Tibial nerve (tissue), 3 donors: ENCODE measurements at regions not wholly inside any gene's neighbourhood (a gene's known extent, or its start where the extent isn't known, plus 50 kb on each side); places are given as distances from the start of the nearest gene placed in this dataset.

Source experiments
- CTCF ChIP-seq, 5 experiments: fragments of 200-600 bp in 3 of 5; fragments of 450-650 bp in 2 of 5; sonication (generic) in 3 of 5; IDR thresholded peaks; one replicate each; pipeline ENCODE4 v1.5.1; 2016 to 2019; ENCODE audit warnings: antibody characterized with exemption in 5 of 5, mild to moderate bottlenecking in 3 of 5, moderate library complexity in 2 of 5
- POLR2A ChIP-seq, 2 donors: fragments of 450-650 bp; IDR thresholded peaks; one replicate each; pipeline ENCODE4 v1.6.1; 2017; ENCODE audit warnings: antibody characterized with exemption in 2 of 2, mild to moderate bottlenecking in 2 of 2, moderate library complexity in 2 of 2

- no peak for TF ChIP-seq CTCF (IDR thresholded peaks at IDR 0.05)
- TF ChIP-seq POLR2A (IDR thresholded peaks at IDR 0.05), result no peak
Measured at GRCh38 chr3:24645047-24645446, 150.4 kb upstream of the THRB start.
